HCT116 (cell line): ENCODE measurements at regions not wholly inside any gene's neighbourhood (a gene's known extent, or its start where the extent isn't known, plus 50 kb on each side); places are given as distances from the start of the nearest gene placed in this dataset.

ENCODE experiments used
- ATAC-seq: fragments of 200-7000 bp; cut with Tn5 transposase; 2 replicates; pipeline ENCODE4 v1.9.1; 2020; ENCODE audit warnings: mild to moderate bottlenecking, moderate library complexity
- BruUV-seq: library from RNA; stranded (reverse); fragments of 400-500 nt; replicated peaks from 2 replicates; lab custom pipeline; 2021; lab: Mats Ljungman, UMichigan
- CTCF ChIA-PET: fragments of 300-600 bp; sonication (Branson Sonifier 250); formaldehyde crosslinking; loops from one replicate; lab custom pipeline; 2021; ENCODE audit warnings: antibody characterized with exemption; lab: Charles Lee
- POLR2A ChIA-PET: fragments of 300-600, 350-600 bp; sonication (Branson Sonifier 250); formaldehyde crosslinking; loops from one replicate; lab custom pipeline; 2021; ENCODE audit warnings: antibody characterized with exemption; lab: Charles Lee
- RAD21 ChIA-PET, 2 experiments: fragments of 300-600 bp; sonication (Branson Sonifier 250); formaldehyde crosslinking; loops; one replicate each; lab custom pipeline; 2023; ENCODE audit warnings: low total read pairs in 2 of 2; ENCODE audit not compliant: uncharacterized antibody in 2 of 2, unreplicated experiment in 2 of 2, low non-redundant PET in 1 of 2; lab: Charles Lee
- DNase-seq: peaks from one replicate; pipeline ENCODE4 v3.0.0-alpha.2; 2010; ENCODE audit warnings: low read depth, low spot score
- H2AFZ ChIP-seq: fragments of 200-600 bp; shearing (Covaris generic), sonication (generic); 2 replicates; pipeline ENCODE4 v1.6.1; 2017; ENCODE audit warnings: low read depth, mixed run types, mixed read lengths, antibody characterized with exemption, low read length; ENCODE audit not compliant: poor library complexity, severe bottlenecking
- H3K27ac ChIP-seq: 2 replicates; pipeline ENCODE4 v1.5.1; 2012; ENCODE audit warnings: low read depth, low read length
- H3K27me3 ChIP-seq: fragments of 200-600 bp; sonication (generic); 2 replicates; pipeline ENCODE4 v1.6.1; 2016; ENCODE audit warnings: mixed run types, low read length, mixed read lengths; ENCODE audit not compliant: insufficient read depth
- H3K36me3 ChIP-seq, 2 experiments: fragments of 200-500 bp in 1 of 2; fragments of 200-600 bp in 1 of 2; sonication (Bioruptor generic) in 1 of 2; sonication (generic) in 1 of 2; 2 replicates each; pipeline versions ENCODE4 v1.5.1 to v1.6.1; 2014 to 2016; ENCODE audit warnings: low read length in 2 of 2, inconsistent platforms in 1 of 2, mixed read lengths in 1 of 2, mixed run types in 1 of 2; ENCODE audit not compliant: insufficient read depth in 2 of 2, control insufficient read depth in 1 of 2
- H3K4me1 ChIP-seq, 2 experiments: fragments of 200-600 bp in 1 of 2; sonication (generic) in 1 of 2; 2 replicates each; pipeline versions ENCODE4 v1.5.1 to v1.6.1; 2012 to 2017; ENCODE audit warnings: low read length in 2 of 2, inconsistent platforms in 1 of 2, mild to moderate bottlenecking in 1 of 2, mixed read lengths in 1 of 2, mixed run types in 1 of 2, moderate library complexity in 1 of 2; ENCODE audit not compliant: insufficient read depth in 2 of 2, control insufficient read depth in 1 of 2
- H3K4me2 ChIP-seq: fragments of 200-600 bp; sonication (generic); 2 replicates; pipeline ENCODE4 v1.6.1; 2017; ENCODE audit warnings: mixed run types, low read length, mixed read lengths
- H3K4me3 ChIP-seq, 2 experiments: fragments of 200-600 bp in 1 of 2; sonication (generic) in 1 of 2; replicated peaks in 1 of 2; 2 replicates each; pipeline ENCODE4 v1.5.1; 2011 to 2016; ENCODE audit warnings: low read length in 2 of 2, control low read depth in 1 of 2, low read depth in 1 of 2, mild to moderate bottlenecking in 1 of 2, mixed read lengths in 1 of 2, mixed run types in 1 of 2
- H3K79me2 ChIP-seq: fragments of 200-600 bp; sonication (generic); 2 replicates; pipeline ENCODE4 v1.6.1; 2017; ENCODE audit warnings: mild to moderate bottlenecking, mixed run types, low read length, moderate library complexity, mixed read lengths; ENCODE audit not compliant: insufficient read depth
- H3K9ac ChIP-seq: fragments of 200-600 bp; sonication (generic); 2 replicates; pipeline ENCODE4 v1.6.1; 2016; ENCODE audit warnings: low read length, mixed read lengths
- H3K9me2 ChIP-seq: fragments of 200-600 bp; sonication (generic), shearing (Covaris generic); 2 replicates; pipeline ENCODE4 v1.6.1; 2017; ENCODE audit warnings: mixed run types, mild to moderate bottlenecking, moderate library complexity; ENCODE audit not compliant: insufficient read depth
- H3K9me3 ChIP-seq, 2 experiments: fragments of 200-500 bp in 1 of 2; fragments of 200-600 bp in 1 of 2; sonication (Bioruptor generic) in 1 of 2; sonication (generic) in 1 of 2; 2 replicates each; pipeline ENCODE4 v1.6.1; 2014 to 2017; ENCODE audit warnings: low read length in 2 of 2, mixed read lengths in 2 of 2, inconsistent platforms in 1 of 2, low read depth in 1 of 2, mild to moderate bottlenecking in 1 of 2, mixed run types in 1 of 2, moderate library complexity in 1 of 2; ENCODE audit not compliant: control insufficient read depth in 1 of 2, insufficient read depth in 1 of 2
- H4K20me1 ChIP-seq: fragments of 200-600 bp; sonication (generic), shearing (Covaris generic); 2 replicates; pipeline ENCODE4 v1.6.1; 2017; ENCODE audit warnings: mixed run types, mild to moderate bottlenecking, moderate library complexity; ENCODE audit not compliant: insufficient read depth
- ATF3 ChIP-seq: IDR thresholded peaks from 2 replicates; pipeline ENCODE4 v1.6.1; 2012
- EGR1 ChIP-seq: IDR thresholded peaks from 2 replicates; pipeline ENCODE4 v1.6.1; 2012; ENCODE audit warnings: low read depth
- ELF1 ChIP-seq: IDR thresholded peaks from 2 replicates; pipeline ENCODE4 v1.6.1; 2012; ENCODE audit warnings: low read depth, borderline replicate concordance
- JUND ChIP-seq: IDR thresholded peaks from 2 replicates; pipeline ENCODE4 v1.6.1; 2012
- POLR2A ChIP-seq: IDR thresholded peaks from 2 replicates; pipeline ENCODE4 v1.7.0; 2011; ENCODE audit warnings: borderline replicate concordance; ENCODE audit not compliant: insufficient read depth, insufficient read length; ENCODE audit errors: extremely low read depth
- POLR2AphosphoS5 ChIP-seq: IDR thresholded peaks from 2 replicates; pipeline ENCODE4 v1.6.1; 2011; ENCODE audit warnings: mild to moderate bottlenecking, low read depth, low read length, moderate library complexity
- RAD21 ChIP-seq: IDR thresholded peaks from 2 replicates; pipeline ENCODE4 v1.6.1; 2012; ENCODE audit warnings: low read depth, mild to moderate bottlenecking
- SIN3A ChIP-seq: IDR thresholded peaks from 2 replicates; pipeline ENCODE4 v1.6.1; 2012; ENCODE audit warnings: low read depth
- SP1 ChIP-seq: IDR thresholded peaks from 2 replicates; pipeline ENCODE4 v1.6.1; 2012; ENCODE audit warnings: low read depth
- intact Hi-C: fragments of 100-400 bp; cut with micrococcal nuclease; formaldehyde crosslinking; loops from 2 replicates; pipeline ENCODE4 v1.10.0; 2022

GRCh38 chr4:37001688-37002436 is 242.7 kb upstream of the NWD2 start:
- intact Hi-C loops, result no loop called here
- Histone ChIP-seq H3K4me1 (no peaks in the 10 kb centered on the region), H3K9me2 (no peaks in the 10 kb centered on the region), H3K27ac (no peak overlapping the region), H3K9ac (peak overlapping the region; percentile 46), H3K36me3 (no peaks in the 10 kb centered on the region), H3K9me3 (no peaks in the 10 kb centered on the region), H3K4me3 (peak overlapping the region; percentile 49 to 56), H3K79me2 (no peaks in the 10 kb centered on the region), H3K4me2 (peak overlapping the region; percentile 52), H4K20me1 (no peaks in the 10 kb centered on the region), H2AFZ (no peak overlapping the region), H3K27me3 (no peaks in the 10 kb centered on the region)
- DNase-seq (peak; percentile 44), ATAC-seq (peak; percentile 72)
- ChIA-PET RAD21 (no interaction called here), POLR2A (interaction anchor here (1.0 kb wide), 2 partner anchors 9 to 20 kb away, joined by 3 to 4 read pairs; no protein-coding TSS in a partner anchor), CTCF (no interaction called here)
- TSS peak; percentile 65 for BruUV-seq
- TF ChIP-seq POLR2AphosphoS5 (peak; percentile 66), EGR1 (no peak), SP1 (no peak), JUND (no peak), ELF1 (peak; percentile 64), POLR2A (no peak)

- Histone ChIP-seq H3K4me3 (peak overlapping the region; percentile 49 to 56; a peak in 3 of 4 replicates), H3K9me3 (no peaks in the 10 kb centered on the region), H3K79me2 (no peaks in the 10 kb centered on the region), H3K9ac (peak overlapping the region; percentile 46; the same call in 1 of the 2 replicates), H3K36me3 (no peaks in the 10 kb centered on the region), H3K27me3 (no peaks in the 10 kb centered on the region), H3K27ac (no peak overlapping the region), H3K4me1 (no peaks in the 10 kb centered on the region), H3K4me2 (peak overlapping the region; percentile 52), H4K20me1 (no peaks in the 10 kb centered on the region), H2AFZ (no peak overlapping the region), H3K9me2 (no peaks in the 10 kb centered on the region)
- TF ChIP-seq SIN3A, result no peak
- no peak for TF ChIP-seq SP1
- TF ChIP-seq ATF3, result no peak
- no peak for TF ChIP-seq RAD21
- no peak for TF ChIP-seq JUND
- DNase-seq, result no peak
- no peak for ATAC-seq
- POLR2A ChIA-PET, result no interaction called here
- RAD21 ChIA-PET, result no interaction called here
- intact Hi-C loops, result no loop called here
- CTCF ChIA-PET, result no interaction called here
- BruUV-seq, result no TSS peak
Observed at GRCh38 chr4:37002625-37003024, 241.9 kb upstream of the NWD2 start.
